ENCODE measurements at regions not wholly inside any gene's neighbourhood (a gene's known extent, or its start where the extent isn't known, plus 50 kb on each side); places are given as distances from the start of the nearest gene placed in this dataset.

GRCh38 chr18:56042915-56043536, 455.0 kb upstream of the TCF4 start:
- DNase-seq, result no peak
- TF ChIP-seq POLR2A (IDR thresholded peaks at IDR 0.05) (no peak), CTCF (IDR thresholded peaks at IDR 0.05) (no peak)
- Histone ChIP-seq H3K4me3 (no peak overlapping the region), H3K27ac (no peak overlapping the region), H3K4me1 (no peaks in the 10 kb centered on the region), H3K9me3 (no peaks in the 10 kb centered on the region), H3K36me3 (ENCODE audit: low read depth, missing control alignments) (no peaks in the 10 kb centered on the region), H3K27me3 (no peaks in the 10 kb centered on the region)
- 77 to 87% methylated on average over 2 of the region's 2 CpGs for whole genome bisulfite sequencing, 2 donors
- intact Hi-C loops (cut with DNase I; ENCODE audit: low total_unique reads), result no loop called here

GRCh38 chr18:56038171-56039030, 450.4 kb upstream of the TCF4 start:
- 93 to 95% methylated on average over 8 of the region's 8 CpGs for WGBS, 2 donors
- intact Hi-C loops (cut with DNase I; ENCODE audit: low total_unique reads), result no loop called here
- no peak overlapping the region for H3K4me3 ChIP-seq
- H3K9me3 ChIP-seq, result no peaks in the 10 kb centered on the region
- no peaks in the 10 kb centered on the region for H3K27me3 ChIP-seq
- DNase-seq, result no peak
- H3K36me3 ChIP-seq (ENCODE audit: low read depth, missing control alignments), result no peaks in the 10 kb centered on the region
- no peak overlapping the region for H3K27ac ChIP-seq
- TF ChIP-seq CTCF (IDR thresholded peaks at IDR 0.05) (no peak), POLR2A (IDR thresholded peaks at IDR 0.05) (no peak)
- no peaks in the 10 kb centered on the region for H3K4me1 ChIP-seq

- WGBS, 2 donors, result 82 to 94% methylated on average over 2 of the region's 2 CpGs
- intact Hi-C loops (cut with DNase I; ENCODE audit: low total_unique reads), result no loop called here
- DNase-seq, result no peak
- H3K27me3 ChIP-seq, result no peaks in the 10 kb centered on the region
- H3K36me3 ChIP-seq (ENCODE audit: low read depth, missing control alignments), result no peaks in the 10 kb centered on the region
- H3K4me1 ChIP-seq, result no peaks in the 10 kb centered on the region
- no peaks in the 10 kb centered on the region for H3K9me3 ChIP-seq
- TF ChIP-seq POLR2A (IDR thresholded peaks at IDR 0.05) (no peak), CTCF (IDR thresholded peaks at IDR 0.05) (no peak)
- no peak overlapping the region for H3K27ac ChIP-seq
- no peak overlapping the region for H3K4me3 ChIP-seq
Observed at GRCh38 chr18:56036741-56037140, 448.7 kb upstream of the TCF4 start.

GRCh38 chr18:56035546-56035945, 447.6 kb upstream of the TCF4 start:
- intact Hi-C loops (cut with DNase I; ENCODE audit: low total_unique reads), result no loop called here
- Histone ChIP-seq H3K36me3 (ENCODE audit: low read depth, missing control alignments) (no peaks in the 10 kb centered on the region), H3K9me3 (no peaks in the 10 kb centered on the region), H3K27ac (no peak overlapping the region), H3K27me3 (no peaks in the 10 kb centered on the region), H3K4me1 (no peaks in the 10 kb centered on the region), H3K4me3 (no peak overlapping the region)
- DNase-seq, result no peak
- 96 to 98% methylated on average over 3 of the region's 3 CpGs for WGBS, 2 donors
- TF ChIP-seq CTCF (IDR thresholded peaks at IDR 0.05) (no peak), POLR2A (IDR thresholded peaks at IDR 0.05) (no peak)
